ENCODE measurements at regions not wholly inside any gene's neighbourhood (a gene's known extent, or its start where the extent isn't known, plus 50 kb on each side); places are given as distances from the start of the nearest gene placed in this dataset.

DNA sequence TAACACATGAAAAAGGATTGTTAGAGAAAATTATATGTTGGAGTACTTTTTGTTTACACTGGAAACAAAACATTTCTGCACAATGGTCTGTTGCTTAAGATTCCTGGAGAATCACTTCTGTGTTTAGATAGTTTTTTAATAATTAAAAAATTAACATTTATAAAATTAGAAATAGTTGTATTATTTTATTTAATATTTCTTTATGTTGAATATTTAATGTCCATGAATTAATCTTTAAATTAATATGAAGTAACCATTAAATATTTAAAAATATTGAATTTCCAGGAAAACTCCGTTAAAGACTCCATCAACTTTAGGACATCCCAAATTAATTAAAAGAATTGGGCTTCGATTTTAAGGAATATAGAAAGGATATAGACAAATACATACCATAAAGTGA, 797.1 kb upstream of the GALNTL6 start:
- TF ChIP-seq, protein P1, sequence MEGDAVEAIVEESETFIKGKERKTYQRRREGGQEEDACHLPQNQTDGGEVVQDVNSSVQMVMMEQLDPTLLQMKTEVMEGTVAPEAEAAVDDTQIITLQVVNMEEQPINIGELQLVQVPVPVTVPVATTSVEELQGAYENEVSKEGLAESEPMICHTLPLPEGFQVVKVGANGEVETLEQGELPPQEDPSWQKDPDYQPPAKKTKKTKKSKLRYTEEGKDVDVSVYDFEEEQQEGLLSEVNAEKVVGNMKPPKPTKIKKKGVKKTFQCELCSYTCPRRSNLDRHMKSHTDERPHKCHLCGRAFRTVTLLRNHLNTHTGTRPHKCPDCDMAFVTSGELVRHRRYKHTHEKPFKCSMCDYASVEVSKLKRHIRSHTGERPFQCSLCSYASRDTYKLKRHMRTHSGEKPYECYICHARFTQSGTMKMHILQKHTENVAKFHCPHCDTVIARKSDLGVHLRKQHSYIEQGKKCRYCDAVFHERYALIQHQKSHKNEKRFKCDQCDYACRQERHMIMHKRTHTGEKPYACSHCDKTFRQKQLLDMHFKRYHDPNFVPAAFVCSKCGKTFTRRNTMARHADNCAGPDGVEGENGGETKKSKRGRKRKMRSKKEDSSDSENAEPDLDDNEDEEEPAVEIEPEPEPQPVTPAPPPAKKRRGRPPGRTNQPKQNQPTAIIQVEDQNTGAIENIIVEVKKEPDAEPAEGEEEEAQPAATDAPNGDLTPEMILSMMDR (conservative IDR thresholded peaks at IDR 0.05): no peak
- Histone ChIP-seq H3K9ac (ENCODE audit: extremely low read depth, low read length, poor library complexity, severe bottlenecking) (no peak overlapping the region), H3K27me3 (ENCODE audit: control insufficient read depth, insufficient read depth, low read length, poor library complexity, severe bottlenecking) (no peaks in the 10 kb centered on the region), H3K9me3 (ENCODE audit: control insufficient read depth, low read length) (no peaks in the 10 kb centered on the region), H3K4me1 (ENCODE audit: control insufficient read depth, insufficient read depth, low read length) (no peaks in the 10 kb centered on the region), H3K27ac (ENCODE audit: low read depth, low read length) (no peak overlapping the region), H3K36me3 (ENCODE audit: control insufficient read depth, insufficient read depth, low read length) (no peaks in the 10 kb centered on the region), H3K4me3 (ENCODE audit: low read length) (no peak overlapping the region)
- no CpG with 5 or more reads among the region's 2 CpGs for WGBS, 2 experiments (ENCODE audit: insufficient coverage in 1 of 2, insufficient read length in 1 of 2)
- DNase-seq: no peak
- Mint-ChIP-seq H3K27me3 (ENCODE audit: insufficient read depth) (no peaks in the 10 kb centered on the region), H3K36me3 (ENCODE audit: low read depth) (peaks cover 2% of the 10 kb centered on the region), H3K9me3 (peaks cover 8% of the 10 kb centered on the region), H3K27ac (no peak overlapping the region), H3K4me3 (no peak overlapping the region), H3K4me1 (no peaks in the 10 kb centered on the region)

DNA sequence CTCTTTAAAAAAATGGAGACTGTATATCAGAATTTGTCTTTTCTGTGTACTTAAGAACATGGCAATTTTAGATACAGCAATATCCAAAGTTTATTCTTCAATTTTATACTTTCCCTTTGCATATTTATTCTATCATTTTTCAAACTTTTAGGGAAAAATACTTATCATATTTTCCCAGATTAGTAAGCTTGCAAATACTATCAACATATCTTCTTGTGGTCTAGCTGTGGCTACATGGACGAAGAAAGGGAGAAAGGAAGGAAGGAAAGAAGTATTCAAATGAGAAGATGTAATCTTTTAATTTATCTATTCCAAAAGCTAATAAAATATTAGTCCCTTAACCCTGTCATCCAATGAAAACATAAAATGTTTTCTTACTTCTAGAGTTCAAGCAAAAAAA, 797.8 kb upstream of the GALNTL6 start:
- no peaks in the 10 kb centered on the region for H3K27me3 Mint-ChIP-seq (ENCODE audit: insufficient read depth)
- no peak overlapping the region for H3K27ac Mint-ChIP-seq
- no peak overlapping the region for H3K4me3 Mint-ChIP-seq
- no CpG with 5 or more reads among the region's 1 CpG for WGBS, 2 experiments (ENCODE audit: insufficient coverage in 1 of 2, insufficient read length in 1 of 2)
- no peaks in the 10 kb centered on the region for H3K27me3 ChIP-seq (ENCODE audit: control insufficient read depth, insufficient read depth, low read length, poor library complexity, severe bottlenecking)
- H3K27ac ChIP-seq (ENCODE audit: low read depth, low read length): no peak overlapping the region
- no peaks in the 10 kb centered on the region for H3K36me3 ChIP-seq (ENCODE audit: control insufficient read depth, insufficient read depth, low read length)
- TF ChIP-seq, protein P1 (conservative IDR thresholded peaks at IDR 0.05): no peak
- H3K4me1 ChIP-seq (ENCODE audit: control insufficient read depth, insufficient read depth, low read length): no peaks in the 10 kb centered on the region
- H3K4me3 ChIP-seq (ENCODE audit: low read length): no peak overlapping the region
- DNase-seq: no peak
- peaks cover 11% of the 10 kb centered on the region for H3K9me3 Mint-ChIP-seq
- no peak overlapping the region for H3K9ac ChIP-seq (ENCODE audit: extremely low read depth, low read length, poor library complexity, severe bottlenecking)
- H3K36me3 Mint-ChIP-seq (ENCODE audit: low read depth): peaks cover 3% of the 10 kb centered on the region
- no peaks in the 10 kb centered on the region for H3K4me1 Mint-ChIP-seq
- H3K9me3 ChIP-seq (ENCODE audit: control insufficient read depth, low read length): no peaks in the 10 kb centered on the region

DNA sequence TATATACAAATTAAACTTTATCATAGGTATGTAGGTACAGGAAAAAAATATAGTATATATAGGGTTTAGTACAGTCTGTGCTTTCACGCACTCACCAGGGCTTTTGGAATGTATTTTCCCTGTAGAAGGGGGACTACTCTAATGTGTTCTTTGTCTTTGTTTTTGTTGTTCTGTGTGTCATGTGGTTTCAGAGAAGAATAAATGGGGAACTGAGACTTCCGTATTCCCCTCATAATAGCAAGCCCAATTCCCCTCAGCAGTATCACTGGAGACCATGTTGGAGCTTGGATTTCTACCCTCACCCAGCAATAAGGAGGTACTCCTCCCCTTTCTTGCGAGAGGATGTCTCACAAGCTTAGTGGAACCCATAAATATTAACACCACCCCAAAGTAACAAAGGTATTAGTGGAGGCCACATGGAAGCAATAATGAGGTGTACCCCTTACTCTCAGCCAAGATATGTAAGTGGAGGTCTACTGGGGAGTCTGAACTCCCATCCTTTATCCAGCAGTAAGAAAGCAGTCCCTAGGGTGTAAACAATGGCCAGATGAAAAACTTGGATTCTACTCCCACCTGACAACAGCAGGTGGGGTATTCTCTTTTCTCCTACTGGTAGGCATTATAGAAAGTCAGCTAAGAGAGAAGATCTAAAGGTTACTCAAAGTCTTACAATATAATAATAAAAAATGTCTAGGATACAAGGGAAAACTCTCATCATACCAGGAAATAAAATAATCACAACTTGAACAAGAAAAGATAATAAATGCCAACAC, 805.4 kb upstream of the GALNTL6 start:
- Histone ChIP-seq H3K27ac (ENCODE audit: low read depth, low read length) (no peak overlapping the region), H3K27me3 (ENCODE audit: control insufficient read depth, insufficient read depth, low read length, poor library complexity, severe bottlenecking) (no peaks in the 10 kb centered on the region), H3K9ac (ENCODE audit: extremely low read depth, low read length, poor library complexity, severe bottlenecking) (no peak overlapping the region), H3K36me3 (ENCODE audit: control insufficient read depth, insufficient read depth, low read length) (no peaks in the 10 kb centered on the region), H3K9me3 (ENCODE audit: control insufficient read depth, low read length) (no peaks in the 10 kb centered on the region), H3K4me3 (ENCODE audit: low read length) (no peak overlapping the region), H3K4me1 (ENCODE audit: control insufficient read depth, insufficient read depth, low read length) (no peaks in the 10 kb centered on the region)
- Mint-ChIP-seq H3K27ac (no peak overlapping the region), H3K4me1 (no peaks in the 10 kb centered on the region), H3K27me3 (ENCODE audit: insufficient read depth) (no peaks in the 10 kb centered on the region), H3K4me3 (no peak overlapping the region), H3K9me3 (peaks cover 11% of the 10 kb centered on the region), H3K36me3 (ENCODE audit: low read depth) (peaks cover 3% of the 10 kb centered on the region)
- DNase-seq: no peak
- WGBS, 2 experiments (ENCODE audit: insufficient coverage in 1 of 2, insufficient read length in 1 of 2): 80 to 98% methylated on average over 1 to 2 of the region's 3 CpGs
- TF ChIP-seq, protein P1 (conservative IDR thresholded peaks at IDR 0.05): peak; percentile 51
